GM12891 (cell line): ENCODE measurements at regions not wholly inside any gene's neighbourhood (a gene's known extent, or its start where the extent isn't known, plus 50 kb on each side); places are given as distances from the start of the nearest gene placed in this dataset.
"Not testable (repeated sequence)": the region's sequence is repeated elsewhere in the genome, so short reads cannot be mapped to it uniquely, and the experiment has no call there.

Experiments
- DNase-seq: peaks from one replicate; pipeline ENCODE4 v3.0.0; 2011; ENCODE audit warnings: low spot score; ENCODE audit not compliant: insufficient read length
- FAIRE-seq: peaks from 2 replicates; lab custom pipeline; 2011; peaks lifted over from hg19 to GRCh38; lab: Jason Lieb, UNC
- PAX5 ChIP-seq: IDR thresholded peaks from 2 replicates; pipeline ENCODE4 v1.6.1; 2011; ENCODE audit warnings: low read length, moderate library complexity, mild to moderate bottlenecking; ENCODE audit not compliant: insufficient read depth, severe bottlenecking
- POLR2A ChIP-seq: IDR thresholded peaks from 2 replicates; pipeline ENCODE4 v1.6.1; 2011; ENCODE audit warnings: low read depth, low read length, control low read depth
- POLR2AphosphoS5 ChIP-seq: IDR thresholded peaks from 2 replicates; pipeline ENCODE4 v1.6.1; 2011; ENCODE audit warnings: low read depth, low read length, control low read depth
- POU2F2 ChIP-seq: IDR thresholded peaks from 2 replicates; pipeline ENCODE4 v1.6.1; 2011; ENCODE audit warnings: low read depth, mild to moderate bottlenecking, control low read depth, low read length, moderate library complexity
- SPI1 ChIP-seq: IDR thresholded peaks from 2 replicates; pipeline ENCODE4 v1.6.1; 2011; ENCODE audit warnings: low read depth, low read length, control low read depth
- TAF1 ChIP-seq: IDR thresholded peaks from 2 replicates; pipeline ENCODE4 v1.6.1; 2011; ENCODE audit warnings: low read depth, low read length, control low read depth

GRCh38 chr4:96407225-96407624 lies 567.3 kb downstream of the PDHA2 start:
- TF ChIP-seq POLR2A (no peak), PAX5 (no peak), TAF1 (no peak), SPI1 (no peak), POU2F2 (no peak), POLR2AphosphoS5 (no peak)

GRCh38 chr4:96407738-96408463 lies 568.0 kb downstream of the PDHA2 start:
- DNase-seq, result no peak
- no peak for TF ChIP-seq PAX5
- TF ChIP-seq SPI1, result no peak
- FAIRE-seq, result no peak

More at GRCh38 chr4:96407225-96407624, 567.3 kb downstream of the PDHA2 start:
- DNase-seq (no peak), FAIRE-seq (no peak)

GRCh38 chr4:96414853-96415252 lies 575.0 kb downstream of the PDHA2 start:
- FAIRE-seq, DNase-seq: not testable (repeated sequence)

GRCh38 chr4:96429657-96430056 lies 589.8 kb downstream of the PDHA2 start:
- FAIRE-seq (no peak), DNase-seq (no peak)
- TF ChIP-seq PAX5 (no peak), POLR2A (no peak), POU2F2 (no peak), TAF1 (no peak), POLR2AphosphoS5 (no peak), SPI1 (no peak)

- no peak for FAIRE-seq
Measured at GRCh38 chr4:96431094-96431493, 591.2 kb downstream of the PDHA2 start.

GRCh38 chr4:96448315-96448872 lies 608.5 kb downstream of the PDHA2 start:
- DNase-seq, result no peak
- TF ChIP-seq POLR2A (no peak), PAX5 (no peak), TAF1 (no peak), POU2F2 (no peak), POLR2AphosphoS5 (no peak), SPI1 (no peak)
- FAIRE-seq, result no peak

More at GRCh38 chr4:96431094-96431493, 591.2 kb downstream of the PDHA2 start:
- TF ChIP-seq TAF1 (no peak), SPI1 (no peak), POLR2AphosphoS5 (no peak), POLR2A (no peak), PAX5 (no peak), POU2F2 (no peak)
- no peak for DNase-seq

GRCh38 chr4:96455045-96455720 lies 615.3 kb downstream of the PDHA2 start:
- TF ChIP-seq TAF1 (no peak), PAX5 (no peak), SPI1 (no peak), POU2F2 (no peak), POLR2AphosphoS5 (no peak), POLR2A (no peak)
- DNase-seq (no peak), FAIRE-seq (no peak)

- not testable (repeated sequence) for FAIRE-seq, DNase-seq
Measured at GRCh38 chr4:96458031-96458430, 618.1 kb downstream of the PDHA2 start.

- DNase-seq (no peak), FAIRE-seq (no peak)
- TF ChIP-seq POLR2A (no peak), PAX5 (no peak), POU2F2 (no peak), POLR2AphosphoS5 (no peak), SPI1 (no peak), TAF1 (no peak)
Measured at GRCh38 chr4:96459105-96459504, 619.2 kb downstream of the PDHA2 start.

GRCh38 chr4:96465834-96466233 lies 625.9 kb downstream of the PDHA2 start:
- DNase-seq (no peak), FAIRE-seq (no peak)
- no peak for TF ChIP-seq POLR2AphosphoS5
- no peak for TF ChIP-seq TAF1
- TF ChIP-seq SPI1, result no peak
- TF ChIP-seq PAX5, result no peak
- TF ChIP-seq POLR2A, result no peak
- no peak for TF ChIP-seq POU2F2
